ENCODE measurements at regions not wholly inside any gene's neighbourhood (a gene's known extent, or its start where the extent isn't known, plus 50 kb on each side); places are given as distances from the start of the nearest gene placed in this dataset.

- no peak for DNase-seq
Observed at GRCh38 chr6:94362061-94362864, 942.9 kb upstream of the EPHA7 start.

GRCh38 chr6:94361304-94362060 lies 942.1 kb upstream of the EPHA7 start:
- DNase-seq = no peak

- DNase-seq = no peak
Observed at GRCh38 chr6:94357381-94357980, 938.1 kb upstream of the EPHA7 start.

GRCh38 chr6:94350833-94351232 lies 931.5 kb upstream of the EPHA7 start:
- DNase-seq = no peak

- DNase-seq = no peak
Observed at GRCh38 chr6:94349227-94349626, 929.9 kb upstream of the EPHA7 start.

- DNase-seq = no peak
Observed at GRCh38 chr6:94344866-94345265, 925.5 kb upstream of the EPHA7 start.

GRCh38 chr6:94341173-94341572 lies 921.8 kb upstream of the EPHA7 start:
- no peak for DNase-seq

- no peak for DNase-seq
Observed at GRCh38 chr6:94323853-94324252, 904.5 kb upstream of the EPHA7 start.

- DNase-seq = no peak
Observed at GRCh38 chr6:94300424-94301144, 881.2 kb upstream of the EPHA7 start.

- no peak for DNase-seq
Observed at GRCh38 chr6:94289131-94289530, 869.8 kb upstream of the EPHA7 start.

- DNase-seq = no peak
Observed at GRCh38 chr6:94278146-94278545, 858.8 kb upstream of the EPHA7 start.

GRCh38 chr6:94272327-94272726 lies 853.0 kb upstream of the EPHA7 start:
- no peak for DNase-seq

- DNase-seq = no peak
Observed at GRCh38 chr6:94270091-94270948, 851.0 kb upstream of the EPHA7 start.

- no peak for DNase-seq
Observed at GRCh38 chr6:94269256-94269655, 849.9 kb upstream of the EPHA7 start.

GRCh38 chr6:94260765-94261164 lies 841.4 kb upstream of the EPHA7 start:
- no peak for DNase-seq

GRCh38 chr6:94254689-94255088 lies 835.3 kb upstream of the EPHA7 start:
- no peak for DNase-seq

- no peak for DNase-seq
Observed at GRCh38 chr6:94251878-94252277, 832.5 kb upstream of the EPHA7 start.

GRCh38 chr6:94245395-94245794 lies 826.0 kb upstream of the EPHA7 start:
- no peak for DNase-seq

GRCh38 chr6:94238868-94239267 lies 819.5 kb upstream of the EPHA7 start:
- DNase-seq = no peak

GRCh38 chr6:94227741-94228140 lies 808.4 kb upstream of the EPHA7 start:
- no peak for DNase-seq

GRCh38 chr6:94217836-94218235 lies 798.5 kb upstream of the EPHA7 start:
- no peak for DNase-seq

- no peak for DNase-seq
Observed at GRCh38 chr6:94215552-94215951, 796.2 kb upstream of the EPHA7 start.
